Suprapubic skin (tissue), 4 donors: ENCODE measurements at regions not wholly inside any gene's neighbourhood (a gene's known extent, or its start where the extent isn't known, plus 50 kb on each side); places are given as distances from the start of the nearest gene placed in this dataset.

Source experiments
- DNase-seq, 2 donors: peaks; one replicate each; pipeline ENCODE4 v3.0.0-alpha.2; 2019; ENCODE audit warnings: low spot score in 2 of 2
- H3K27ac ChIP-seq: fragments of 200-600 bp; sonication (generic); one replicate; pipeline ENCODE4 v1.5.1; 2019
- H3K27me3 ChIP-seq: fragments of 200-600 bp; sonication (generic); one replicate; pipeline ENCODE4 v1.5.1; 2019
- H3K36me3 ChIP-seq: fragments of 200-600 bp; sonication (generic); one replicate; pipeline ENCODE4 v1.5.1; 2019
- H3K4me1 ChIP-seq: fragments of 200-600 bp; sonication (generic); one replicate; pipeline ENCODE4 v1.5.1; 2019
- H3K4me3 ChIP-seq: fragments of 200-600 bp; sonication (generic); one replicate; pipeline ENCODE4 v1.5.1; 2019; ENCODE audit warnings: mild to moderate bottlenecking
- H3K9me3 ChIP-seq: fragments of 200-600 bp; sonication (generic); one replicate; pipeline ENCODE4 v1.5.1; 2019
- CTCF ChIP-seq, 2 donors: fragments of 200-600 bp in 1 of 2; fragments of 450-650 bp in 1 of 2; sonication (generic) in 1 of 2; IDR thresholded peaks; one replicate each; pipeline ENCODE4 v1.5.1; 2016 to 2019; ENCODE audit warnings: antibody characterized with exemption in 2 of 2, mild to moderate bottlenecking in 1 of 2, moderate library complexity in 1 of 2
- EP300 ChIP-seq: sonication (generic); formaldehyde crosslinking; IDR thresholded peaks from one replicate; pipeline ENCODE4 v1.6.1; 2017; ENCODE audit warnings: antibody characterized with exemption
- POLR2A ChIP-seq, 2 donors: fragments of 450-650 bp; IDR thresholded peaks; one replicate each; pipeline ENCODE4 v1.6.1; 2017; ENCODE audit warnings: antibody characterized with exemption in 2 of 2, mild to moderate bottlenecking in 2 of 2, moderate library complexity in 2 of 2
- POLR2AphosphoS5 ChIP-seq, 3 donors: sonication (generic); formaldehyde crosslinking; IDR thresholded peaks; one replicate each; pipeline ENCODE4 v1.6.1; 2017; ENCODE audit warnings: antibody characterized with exemption in 3 of 3
- WGBS: methylation state at CpG from one replicate; pipeline ENCODE4 v1.1.5; 2018; 5-methylcytosine and 5-hydroxymethylcytosine counted together

- WGBS: 77% methylated on average over 2 of the region's 2 CpGs
- Histone ChIP-seq H3K27me3 (no peaks in the 10 kb centered on the region), H3K36me3 (no peaks in the 10 kb centered on the region), H3K4me3 (no peak overlapping the region), H3K4me1 (no peaks in the 10 kb centered on the region), H3K27ac (no peak overlapping the region), H3K9me3 (no peaks in the 10 kb centered on the region)
- no peak for DNase-seq
- no peak for TF ChIP-seq POLR2A (IDR thresholded peaks at IDR 0.05)
- TF ChIP-seq EP300: no peak
- no peak for TF ChIP-seq POLR2AphosphoS5 (IDR thresholded peaks at IDR 0.05)
- TF ChIP-seq CTCF (IDR thresholded peaks at IDR 0.05): no peak
These were observed 519.0 kb upstream of the C16orf82 start for GRCh38 chr16:26547681-26548080.

GRCh38 chr16:26550111-26550610 is 516.6 kb upstream of the C16orf82 start:
- Histone ChIP-seq H3K27ac (no peak overlapping the region), H3K27me3 (no peaks in the 10 kb centered on the region), H3K4me3 (no peak overlapping the region), H3K36me3 (no peaks in the 10 kb centered on the region), H3K9me3 (no peaks in the 10 kb centered on the region), H3K4me1 (no peaks in the 10 kb centered on the region)
- no peak for TF ChIP-seq EP300
- no peak for TF ChIP-seq CTCF (IDR thresholded peaks at IDR 0.05)
- no peak for TF ChIP-seq POLR2A (IDR thresholded peaks at IDR 0.05)
- TF ChIP-seq POLR2AphosphoS5 (IDR thresholded peaks at IDR 0.05): no peak
- DNase-seq: no peak
- WGBS: 39% methylated on average over 3 of the region's 3 CpGs

GRCh38 chr16:26554030-26554429 is 512.7 kb upstream of the C16orf82 start:
- no peak for TF ChIP-seq POLR2AphosphoS5 (IDR thresholded peaks at IDR 0.05)
- no peak for TF ChIP-seq CTCF (IDR thresholded peaks at IDR 0.05)
- TF ChIP-seq EP300: no peak
- 61% methylated on average over 3 of the region's 3 CpGs for WGBS
- H3K36me3 ChIP-seq: no peaks in the 10 kb centered on the region

GRCh38 chr16:26561303-26561702 is 505.4 kb upstream of the C16orf82 start:
- no peaks in the 10 kb centered on the region for H3K4me1 ChIP-seq
- DNase-seq: no peak
- H3K36me3 ChIP-seq: no peaks in the 10 kb centered on the region
- 72% methylated on average over 6 of the region's 6 CpGs for WGBS
- no peaks in the 10 kb centered on the region for H3K9me3 ChIP-seq
- H3K4me3 ChIP-seq: no peak overlapping the region
- no peak for TF ChIP-seq CTCF (IDR thresholded peaks at IDR 0.05)
- TF ChIP-seq POLR2AphosphoS5 (IDR thresholded peaks at IDR 0.05): no peak
- H3K27ac ChIP-seq: no peak overlapping the region
- peaks cover 4% of the 10 kb centered on the region for H3K27me3 ChIP-seq

More at GRCh38 chr16:26554030-26554429, 512.7 kb upstream of the C16orf82 start:
- H3K4me1 ChIP-seq: no peaks in the 10 kb centered on the region
- DNase-seq: no peak
- H3K27ac ChIP-seq: no peak overlapping the region
- H3K4me3 ChIP-seq: no peak overlapping the region
- no peaks in the 10 kb centered on the region for H3K27me3 ChIP-seq
- no peaks in the 10 kb centered on the region for H3K9me3 ChIP-seq

DNA sequence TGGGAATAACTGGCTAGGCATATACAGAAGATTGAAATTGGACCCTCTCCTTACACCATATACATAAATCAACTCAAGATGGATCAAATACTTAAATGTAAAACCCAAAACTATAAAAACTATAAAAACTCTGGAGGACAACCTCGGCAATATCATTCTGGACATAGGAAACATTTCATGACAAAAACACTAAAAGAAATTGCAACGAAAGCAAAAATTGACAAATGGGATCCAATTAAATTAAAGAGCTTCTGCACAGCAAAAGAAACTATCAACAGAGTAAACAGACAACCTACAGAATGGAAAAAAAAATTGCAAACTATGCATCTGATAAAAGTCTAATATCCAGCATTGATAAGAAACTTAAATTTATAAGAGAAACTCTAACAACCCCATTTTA is 503.7 kb upstream of the C16orf82 start:
- TF ChIP-seq EP300 (no peak), CTCF (IDR thresholded peaks at IDR 0.05) (no peak), POLR2A (IDR thresholded peaks at IDR 0.05) (no peak), POLR2AphosphoS5 (IDR thresholded peaks at IDR 0.05) (no peak)
- WGBS: 70% methylated on average over 2 of the region's 2 CpGs

More for the DNA sequence above, 503.7 kb upstream of the C16orf82 start:
- no peak overlapping the region for H3K27ac ChIP-seq
- no peaks in the 10 kb centered on the region for H3K4me1 ChIP-seq
- no peak for DNase-seq
- no peaks in the 10 kb centered on the region for H3K9me3 ChIP-seq
- H3K4me3 ChIP-seq: no peak overlapping the region
- H3K27me3 ChIP-seq: peaks cover 4% of the 10 kb centered on the region
- H3K36me3 ChIP-seq: no peaks in the 10 kb centered on the region
